ENCODE measurements at regions not wholly inside any gene's neighbourhood (a gene's known extent, or its start where the extent isn't known, plus 50 kb on each side); places are given as distances from the start of the nearest gene placed in this dataset.

GRCh38 chr18:73900106-73900835 lies 247.4 kb downstream of the FBXO15 start:
- in situ Hi-C loops (cut with MboI; ENCODE audit: low pct_unique_long_range_greater_than_20kb in 2 of 9, low sequenced_read_pairs in 9 of 9, unreplicated experiment in 9 of 9) = no loop called here
- WGBS, 10 experiments = 8 to 90% (median 66%) methylated on average over 1 to 6 of the region's 7 CpGs
- no peak overlapping the region for H3K4me3 ChIP-seq
- H3K4me1 ChIP-seq (replicated peaks in 1 of 2) = peaks cover 19 to 35% of the 10 kb centered on the region in 2 donors
- peak in 5 of 8 experiments; percentile 38 to 92 (median 67) for ATAC-seq (replicated peaks in 6 of 8)
- H3K27ac ChIP-seq = peak overlapping the region in 1 of 2 donors; percentile 38

GRCh38 chr18:73897517-73897916 lies 250.1 kb downstream of the FBXO15 start:
- in situ Hi-C loops (cut with MboI; ENCODE audit: low pct_unique_long_range_greater_than_20kb in 2 of 9, low sequenced_read_pairs in 9 of 9, unreplicated experiment in 9 of 9) = no loop called here
- WGBS, 10 experiments = 20 to 100% (median 67%) methylated on average over 1 of the region's 1 CpG; no CpG with 5 or more reads in 7 of the 10 experiments

GRCh38 chr18:73896685-73897084 lies 250.9 kb downstream of the FBXO15 start:
- WGBS, 10 experiments = 0 to 50% (median 13%) methylated on average over 1 to 3 of the region's 3 CpGs; no CpG with 5 or more reads in 6 of the 10 experiments
- Histone ChIP-seq H3K4me1 (replicated peaks in 1 of 2) (peaks cover 25 to 35% of the 10 kb centered on the region in 2 donors), H3K4me3 (no peak overlapping the region), H3K27ac (peak overlapping the region in 1 of 2 donors; percentile 51)
- in situ Hi-C loops (cut with MboI; ENCODE audit: low pct_unique_long_range_greater_than_20kb in 2 of 9, low sequenced_read_pairs in 9 of 9, unreplicated experiment in 9 of 9) = no loop called here
- peak in 4 of 8 experiments; percentile 48 to 67 (median 56) for ATAC-seq (replicated peaks in 6 of 8)

More at GRCh38 chr18:73897517-73897916, 250.1 kb downstream of the FBXO15 start:
- Histone ChIP-seq H3K4me1 (replicated peaks in 1 of 2) (peaks cover 26 to 40% of the 10 kb centered on the region in 2 donors), H3K27ac (no peak overlapping the region), H3K4me3 (no peak overlapping the region)
- ATAC-seq (replicated peaks in 6 of 8) = no peak

GRCh38 chr18:73895701-73896100 lies 251.9 kb downstream of the FBXO15 start:
- H3K4me3 ChIP-seq = no peak overlapping the region
- in situ Hi-C loops (cut with MboI; ENCODE audit: low pct_unique_long_range_greater_than_20kb in 2 of 9, low sequenced_read_pairs in 9 of 9, unreplicated experiment in 9 of 9) = no loop called here
- peaks cover 21 to 27% of the 10 kb centered on the region in 2 donors for H3K4me1 ChIP-seq (replicated peaks in 1 of 2)
- 25 to 100% (median 44%) methylated on average over 1 to 4 of the region's 4 CpGs; no CpG with 5 or more reads in 1 of the 10 experiments for WGBS, 10 experiments
- ATAC-seq (replicated peaks in 6 of 8) = no peak
- no peak overlapping the region for H3K27ac ChIP-seq

- no peak overlapping the region for H3K4me3 ChIP-seq
- in situ Hi-C loops (cut with MboI; ENCODE audit: low pct_unique_long_range_greater_than_20kb in 2 of 9, low sequenced_read_pairs in 9 of 9, unreplicated experiment in 9 of 9) = no loop called here
- peak in 2 of 8 experiments; percentile 53 to 67 for ATAC-seq (replicated peaks in 6 of 8)
- peaks cover 17 to 18% of the 10 kb centered on the region in 2 donors for H3K4me1 ChIP-seq (replicated peaks in 1 of 2)
- no peak overlapping the region for H3K27ac ChIP-seq
- WGBS, 10 experiments = 20 to 93% (median 80%) methylated on average over 1 to 3 of the region's 3 CpGs; no CpG with 5 or more reads in 3 of the 10 experiments
Measured at GRCh38 chr18:73893880-73894279, 253.8 kb downstream of the FBXO15 start.

- in situ Hi-C loops (cut with MboI; ENCODE audit: low pct_unique_long_range_greater_than_20kb in 2 of 9, low sequenced_read_pairs in 9 of 9, unreplicated experiment in 9 of 9) = no loop called here
- ATAC-seq (replicated peaks in 6 of 8) = peak in 2 of 8 experiments; percentile 19 to 68
- 0 to 90% (median 57%) methylated on average over 1 to 10 of the region's 20 CpGs; no CpG with 5 or more reads in 1 of the 10 experiments for WGBS, 10 experiments
- H3K27ac ChIP-seq = no peak overlapping the region
- no peak overlapping the region for H3K4me3 ChIP-seq
- H3K4me1 ChIP-seq (replicated peaks in 1 of 2) = peaks cover 16 to 17% of the 10 kb centered on the region in 2 donors
Measured at GRCh38 chr18:73891572-73892421, 255.8 kb downstream of the FBXO15 start.

- in situ Hi-C loops (cut with MboI; ENCODE audit: low pct_unique_long_range_greater_than_20kb in 2 of 9, low sequenced_read_pairs in 9 of 9, unreplicated experiment in 9 of 9) = no loop called here
- Histone ChIP-seq H3K4me3 (no peak overlapping the region), H3K4me1 (replicated peaks in 1 of 2) (no peaks in the 10 kb centered on the region), H3K27ac (no peak overlapping the region)
- ATAC-seq (replicated peaks in 6 of 8) = no peak
- 64 to 100% (median 87%) methylated on average over 1 to 5 of the region's 6 CpGs; no CpG with 5 or more reads in 2 of the 10 experiments for WGBS, 10 experiments
Measured at GRCh38 chr18:73888565-73888964, 259.1 kb downstream of the FBXO15 start.

GRCh38 chr18:73887801-73888200 lies 259.8 kb downstream of the FBXO15 start:
- WGBS, 10 experiments = 63 to 100% (median 91%) methylated on average over 1 to 3 of the region's 3 CpGs; no CpG with 5 or more reads in 2 of the 10 experiments
- H3K27ac ChIP-seq = no peak overlapping the region
- in situ Hi-C loops (cut with MboI; ENCODE audit: low pct_unique_long_range_greater_than_20kb in 2 of 9, low sequenced_read_pairs in 9 of 9, unreplicated experiment in 9 of 9) = no loop called here

GRCh38 chr18:73884868-73885267 lies 262.8 kb downstream of the FBXO15 start:
- H3K4me1 ChIP-seq (replicated peaks in 1 of 2) = no peaks in the 10 kb centered on the region
- no peak overlapping the region for H3K27ac ChIP-seq
- ATAC-seq (replicated peaks in 6 of 8) = no peak
- in situ Hi-C loops (cut with MboI; ENCODE audit: low pct_unique_long_range_greater_than_20kb in 2 of 9, low sequenced_read_pairs in 9 of 9, unreplicated experiment in 9 of 9) = no loop called here
- 40 to 92% (median 86%) methylated on average over 1 to 2 of the region's 3 CpGs; no CpG with 5 or more reads in 7 of the 10 experiments for WGBS, 10 experiments
- H3K4me3 ChIP-seq = no peak overlapping the region

More at GRCh38 chr18:73887801-73888200, 259.8 kb downstream of the FBXO15 start:
- Histone ChIP-seq H3K4me1 (replicated peaks in 1 of 2) (no peaks in the 10 kb centered on the region), H3K4me3 (no peak overlapping the region)
- no peak for ATAC-seq (replicated peaks in 6 of 8)

- no peak overlapping the region for H3K27ac ChIP-seq
- H3K4me1 ChIP-seq (replicated peaks in 1 of 2) = no peaks in the 10 kb centered on the region
- in situ Hi-C loops (cut with MboI; ENCODE audit: low pct_unique_long_range_greater_than_20kb in 2 of 9, low sequenced_read_pairs in 9 of 9, unreplicated experiment in 9 of 9) = no loop called here
- 17 to 83% (median 71%) methylated on average over 1 to 2 of the region's 2 CpGs; no CpG with 5 or more reads in 3 of the 10 experiments for WGBS, 10 experiments
- ATAC-seq (replicated peaks in 6 of 8) = peak in 3 of 8 experiments; percentile 87 to 93 (median 90)
- no peak overlapping the region for H3K4me3 ChIP-seq
Measured at GRCh38 chr18:73881396-73881917, 266.2 kb downstream of the FBXO15 start.

GRCh38 chr18:73880387-73880786 lies 267.2 kb downstream of the FBXO15 start:
- WGBS, 10 experiments = 50 to 100% (median 83%) methylated on average over 1 to 2 of the region's 2 CpGs; no CpG with 5 or more reads in 3 of the 10 experiments
- in situ Hi-C loops (cut with MboI; ENCODE audit: low pct_unique_long_range_greater_than_20kb in 2 of 9, low sequenced_read_pairs in 9 of 9, unreplicated experiment in 9 of 9) = no loop called here
- Histone ChIP-seq H3K27ac (no peak overlapping the region), H3K4me1 (replicated peaks in 1 of 2) (no peaks in the 10 kb centered on the region), H3K4me3 (no peak overlapping the region)
- ATAC-seq (replicated peaks in 6 of 8) = no peak

GRCh38 chr18:73879766-73880165 lies 267.9 kb downstream of the FBXO15 start:
- H3K4me1 ChIP-seq (replicated peaks in 1 of 2) = no peaks in the 10 kb centered on the region
- in situ Hi-C loops (cut with MboI; ENCODE audit: low pct_unique_long_range_greater_than_20kb in 2 of 9, low sequenced_read_pairs in 9 of 9, unreplicated experiment in 9 of 9) = no loop called here
- peak in 1 of 8 experiments; percentile 23 for ATAC-seq (replicated peaks in 6 of 8)
- no peak overlapping the region for H3K27ac ChIP-seq
- 10 to 100% (median 55%) methylated on average over 1 to 2 of the region's 2 CpGs; no CpG with 5 or more reads in 2 of the 10 experiments for WGBS, 10 experiments
- no peak overlapping the region for H3K4me3 ChIP-seq

- ATAC-seq (replicated peaks in 6 of 8) = no peak
- Histone ChIP-seq H3K4me1 (replicated peaks in 1 of 2) (no peaks in the 10 kb centered on the region), H3K4me3 (no peak overlapping the region), H3K27ac (no peak overlapping the region)
- 0 to 100% (median 83%) methylated on average over 1 of the region's 1 CpG; no CpG with 5 or more reads in 1 of the 10 experiments for WGBS, 10 experiments
- in situ Hi-C loops (cut with MboI; ENCODE audit: low pct_unique_long_range_greater_than_20kb in 2 of 9, low sequenced_read_pairs in 9 of 9, unreplicated experiment in 9 of 9) = no loop called here
Measured at GRCh38 chr18:73879328-73879727, 268.3 kb downstream of the FBXO15 start.

All from motor neuron (in vitro differentiated cells).